ENCODE measurements at regions not wholly inside any gene's neighbourhood (a gene's known extent, or its start where the extent isn't known, plus 50 kb on each side); places are given as distances from the start of the nearest gene placed in this dataset.

GRCh38 chr11:116658876-116659535 is 113.8 kb downstream of the BUD13 start:
- TF ChIP-seq CTCF (IDR thresholded peaks at IDR 0.05) = no peak
- TF ChIP-seq POLR2A (IDR thresholded peaks at IDR 0.05) = no peak

All from suprapubic skin (tissue), 3 donors.